WTC11 (cell line): ENCODE measurements at regions not wholly inside any gene's neighbourhood (a gene's known extent, or its start where the extent isn't known, plus 50 kb on each side); places are given as distances from the start of the nearest gene placed in this dataset.

Experiments
- ATAC-seq: fragments of 200-7000 bp; cut with Tn5 transposase; 2 replicates; pipeline ENCODE4 v1.10.0; 2021; ENCODE audit warnings: mild to moderate bottlenecking, moderate library complexity
- CTCF ChIA-PET: fragments of 300-600 bp; sonication (Branson Sonifier 250); formaldehyde crosslinking; loops from one replicate; lab custom pipeline; 2021; ENCODE audit warnings: antibody characterized with exemption; lab: Charles Lee
- POLR2A ChIA-PET: fragments of 350-600 bp; sonication (Branson Sonifier 250); formaldehyde crosslinking; loops from one replicate; lab custom pipeline; 2021; ENCODE audit warnings: antibody characterized with exemption; lab: Charles Lee
- DNase-seq: peaks from one replicate; pipeline ENCODE4 v3.0.0; 2021; ENCODE audit warnings: low spot score
- H3K27ac Mint-ChIP-seq: 2 replicates; pipeline ENCODE4 v1.8.0; 2021; ENCODE audit warnings: mixed read lengths
- H3K27me3 Mint-ChIP-seq: 2 replicates; pipeline ENCODE4 v1.8.0; 2021; ENCODE audit warnings: low read depth, mild to moderate bottlenecking, moderate library complexity, mixed read lengths
- H3K36me3 Mint-ChIP-seq: 2 replicates; pipeline ENCODE4 v1.8.0; 2021; ENCODE audit warnings: mixed read lengths
- H3K4me1 Mint-ChIP-seq: 2 replicates; pipeline ENCODE4 v1.8.0; 2022; ENCODE audit warnings: mixed read lengths
- H3K4me3 Mint-ChIP-seq: 2 replicates; pipeline ENCODE4 v1.8.0; 2021; ENCODE audit warnings: mild to moderate bottlenecking, moderate library complexity, mixed read lengths
- H3K9me3 Mint-ChIP-seq: 2 replicates; pipeline ENCODE4 v1.8.0; 2021; ENCODE audit warnings: mixed read lengths
- ATF1 ChIP-seq: sonication (generic); formaldehyde crosslinking; IDR thresholded peaks from 2 replicates; pipeline ENCODE4 v1.8.1; 2023; ENCODE audit warnings: mild to moderate bottlenecking, moderate library complexity, missing genetic modification reagents
- ATF6 ChIP-seq: sonication (generic); formaldehyde crosslinking; IDR thresholded peaks from 2 replicates; pipeline ENCODE4 v1.8.1; 2023; ENCODE audit warnings: mild to moderate bottlenecking, missing genetic modification reagents
- CREM ChIP-seq: sonication (generic); formaldehyde crosslinking; IDR thresholded peaks from 2 replicates; pipeline ENCODE4 v1.8.1; 2022; ENCODE audit warnings: mild to moderate bottlenecking, missing genetic modification reagents, moderate library complexity
- EMX1 ChIP-seq: fragments of 250-450 bp; sonication (Bioruptor Pico); IDR thresholded peaks from 2 replicates; pipeline ENCODE4 v1.8.0; 2021; ENCODE audit warnings: mild to moderate bottlenecking
- ESRRA ChIP-seq: sonication (generic); formaldehyde crosslinking; IDR thresholded peaks from 2 replicates; pipeline ENCODE4 v1.8.1; 2022; ENCODE audit warnings: mild to moderate bottlenecking, missing genetic modification reagents, borderline replicate concordance
- HMGA2 ChIP-seq: fragments of 250-450 bp; sonication (Bioruptor Pico); IDR thresholded peaks from 2 replicates; pipeline ENCODE4 v1.4.0; 2021; ENCODE audit warnings: mild to moderate bottlenecking, moderate library complexity
- IRF2 ChIP-seq: sonication (generic); formaldehyde crosslinking; IDR thresholded peaks from 2 replicates; pipeline ENCODE4 v1.8.0; 2022; ENCODE audit warnings: low read depth, missing genetic modification reagents, borderline replicate concordance
- JUN ChIP-seq: sonication (generic); formaldehyde crosslinking; IDR thresholded peaks from 2 replicates; pipeline ENCODE4 v1.8.0; 2023; ENCODE audit warnings: mild to moderate bottlenecking, missing genetic modification reagents
- KAT7 ChIP-seq: sonication (generic); formaldehyde crosslinking; IDR thresholded peaks from 2 replicates; pipeline ENCODE4 v1.8.1; 2023; ENCODE audit warnings: missing genetic modification reagents, mild to moderate bottlenecking, borderline replicate concordance
- NFATC4 ChIP-seq: fragments of 250-450 bp; sonication (Bioruptor Pico); IDR thresholded peaks from 2 replicates; pipeline ENCODE4 v1.9.0; 2021; ENCODE audit warnings: mild to moderate bottlenecking
- NFE2L1 ChIP-seq: sonication (generic); formaldehyde crosslinking; IDR thresholded peaks from 2 replicates; pipeline ENCODE4 v1.8.1; 2023; ENCODE audit warnings: missing genetic modification reagents
- ZBTB43 ChIP-seq: sonication (generic); formaldehyde crosslinking; IDR thresholded peaks from 2 replicates; pipeline ENCODE4 v1.8.1; 2023; ENCODE audit warnings: mild to moderate bottlenecking, missing genetic modification reagents
- ZMAT4 ChIP-seq: fragments of 250-450 bp; sonication (Bioruptor Pico); IDR thresholded peaks from 2 replicates; pipeline ENCODE4 v1.9.0; 2021; ENCODE audit warnings: mild to moderate bottlenecking
- ZNF281 ChIP-seq: sonication (generic); formaldehyde crosslinking; IDR thresholded peaks from 2 replicates; pipeline ENCODE4 v1.8.0; 2023; ENCODE audit warnings: mild to moderate bottlenecking, missing genetic modification reagents
- ZNF396 ChIP-seq: fragments of 250-450 bp; sonication (Bioruptor Pico); IDR thresholded peaks from 2 replicates; pipeline ENCODE4 v1.8.0; 2021; ENCODE audit warnings: mild to moderate bottlenecking, moderate library complexity, borderline replicate concordance

- TF ChIP-seq ZBTB43 (CRISPR knock-in tag) (no peak), HMGA2 (CRISPR knock-in tag) (no peak), NFATC4 (CRISPR knock-in tag) (no peak), NFE2L1 (CRISPR knock-in tag) (no peak), ATF1 (CRISPR knock-in tag) (no peak), ATF6 (CRISPR knock-in tag) (no peak), ZNF281 (CRISPR knock-in tag) (no peak), EMX1 (CRISPR knock-in tag) (no peak), IRF2 (CRISPR knock-in tag) (no peak), ESRRA (CRISPR knock-in tag) (no peak), ZNF396 (CRISPR knock-in tag) (no peak), KAT7 (CRISPR knock-in tag) (no peak)
- TF ChIP-seq, all 79 proteins: peak for 0
These were observed 458.0 kb downstream of the MIAT start (continued) for GRCh38 chr22:27115410-27115809.

- no peak for TF ChIP-seq CREM (CRISPR knock-in tag)
- Mint-ChIP-seq H3K27me3 (peaks cover 2% of the 10 kb centered on the region; the same call in 1 of the 2 replicates), H3K36me3 (no peaks in the 10 kb centered on the region), H3K9me3 (no peaks in the 10 kb centered on the region), H3K4me1 (peaks cover under 1% of the 10 kb centered on the region; the same call in 1 of the 2 replicates), H3K4me3 (no peak overlapping the region), H3K27ac (no peak overlapping the region)
- ATAC-seq (no peak), DNase-seq (no peak)
- ChIA-PET POLR2A (no interaction called here), CTCF (no interaction called here)
These were observed 458.4 kb downstream of the MIAT start for GRCh38 chr22:27115816-27116256.

GRCh38 chr22:27116312-27117086 lies 459.1 kb downstream of the MIAT start:
- Mint-ChIP-seq H3K27me3 (peaks cover 2% of the 10 kb centered on the region; the same call in 1 of the 2 replicates), H3K27ac (no peak overlapping the region), H3K9me3 (no peaks in the 10 kb centered on the region), H3K4me1 (no peaks in the 10 kb centered on the region; the same call in 1 of the 2 replicates), H3K36me3 (no peaks in the 10 kb centered on the region), H3K4me3 (no peak overlapping the region)
- POLR2A ChIA-PET: no interaction called here
- CTCF ChIA-PET: no interaction called here
- ATAC-seq (no peak), DNase-seq (no peak)
- TF ChIP-seq JUN (CRISPR knock-in tag) (no peak), ZMAT4 (CRISPR knock-in tag) (no peak)
